ENCODE measurements at regions not wholly inside any gene's neighbourhood (a gene's known extent, or its start where the extent isn't known, plus 50 kb on each side); places are given as distances from the start of the nearest gene placed in this dataset.
"Not testable (repeated sequence)": the region's sequence is repeated elsewhere in the genome, so short reads cannot be mapped to it uniquely, and the experiment has no call there.

- DNase-seq: not testable (repeated sequence)
These were observed 334.0 kb upstream of the HTR1E start for GRCh38 chr6:86603364-86603763.

- not testable (repeated sequence) for DNase-seq
These were observed 335.2 kb upstream of the HTR1E start for GRCh38 chr6:86602093-86602492.

DNA sequence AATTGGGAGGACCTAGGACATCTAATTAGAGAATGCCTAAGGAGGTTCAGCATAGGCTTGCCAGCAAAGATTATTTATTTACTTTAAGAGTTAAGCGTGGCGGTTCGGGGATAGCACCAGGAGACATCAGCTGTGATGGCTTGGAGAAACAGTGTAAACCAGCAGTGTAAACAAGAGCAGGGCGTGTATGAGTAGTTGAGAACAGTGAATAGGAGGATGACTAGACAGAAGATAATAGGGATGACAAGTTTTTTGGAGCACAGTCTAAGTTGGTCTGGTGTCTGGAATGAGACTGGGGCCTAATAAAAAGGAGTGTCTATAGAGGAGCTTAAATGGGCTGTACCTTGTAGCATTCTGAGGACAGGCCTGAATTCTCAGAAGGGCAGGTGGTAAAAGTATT, 338.4 kb upstream of the HTR1E start:
- DNase-seq: not testable (repeated sequence)

- no peak for DNase-seq
These were observed 341.7 kb upstream of the HTR1E start for GRCh38 chr6:86595641-86596040.

DNA sequence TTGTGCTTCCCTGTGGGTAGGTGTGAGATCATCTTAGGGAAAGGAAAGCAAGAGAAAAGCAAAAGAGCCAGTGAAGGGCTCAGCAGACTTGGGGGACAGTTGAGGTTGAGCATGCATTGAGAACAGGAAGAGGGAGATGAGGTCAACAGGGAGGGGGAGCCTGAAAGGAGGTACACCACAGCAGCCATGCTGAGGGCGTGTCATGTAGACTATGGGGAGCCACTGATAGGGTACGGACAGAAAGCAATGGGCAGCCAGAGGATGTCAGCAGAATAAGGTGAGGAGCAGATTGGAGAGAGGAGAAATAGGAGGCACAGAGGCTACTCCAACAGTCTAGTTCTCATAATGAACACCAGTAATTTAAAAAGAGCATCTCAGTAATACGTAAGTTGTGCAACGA, 351.1 kb upstream of the HTR1E start:
- DNase-seq: no peak

DNA sequence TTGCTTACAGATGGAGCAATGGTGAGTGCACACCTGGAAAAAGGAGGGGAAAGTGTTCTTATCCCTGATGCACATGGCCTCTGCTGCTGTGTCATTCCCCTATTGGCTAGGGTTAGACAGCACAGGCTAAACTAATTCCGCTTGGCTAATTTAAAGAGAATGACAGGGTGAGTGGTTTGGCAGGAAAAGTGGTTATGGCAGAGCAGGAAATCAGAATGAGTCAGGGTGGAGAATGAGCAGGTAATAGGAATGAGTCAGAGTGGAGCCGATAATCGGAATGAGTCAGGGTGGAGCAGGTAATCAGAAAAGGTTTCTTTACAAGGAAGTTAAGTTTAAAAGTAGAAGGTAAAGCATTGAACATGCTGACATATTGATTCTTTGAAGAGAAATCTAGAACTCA, 355.5 kb upstream of the HTR1E start:
- no peak for DNase-seq

DNA sequence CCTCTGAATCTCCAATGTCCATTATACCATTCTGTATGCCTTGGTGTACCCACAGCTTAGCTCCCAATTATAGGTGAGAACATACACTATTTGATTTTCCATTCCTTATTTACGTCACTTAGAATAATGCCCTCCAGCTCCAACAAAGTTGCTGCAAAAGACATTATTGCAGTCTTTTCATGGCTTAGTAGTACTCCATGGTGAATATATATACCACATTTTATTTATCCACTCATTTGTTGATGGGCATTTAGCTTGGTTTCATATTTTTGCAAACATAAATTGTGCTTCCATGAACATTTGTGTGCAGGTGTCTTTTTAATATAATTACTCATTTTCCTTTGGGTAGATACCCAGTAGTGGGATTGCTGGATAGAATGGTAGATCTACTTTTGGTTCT, 374.1 kb upstream of the HTR1E start:
- no peak for DNase-seq

DNA sequence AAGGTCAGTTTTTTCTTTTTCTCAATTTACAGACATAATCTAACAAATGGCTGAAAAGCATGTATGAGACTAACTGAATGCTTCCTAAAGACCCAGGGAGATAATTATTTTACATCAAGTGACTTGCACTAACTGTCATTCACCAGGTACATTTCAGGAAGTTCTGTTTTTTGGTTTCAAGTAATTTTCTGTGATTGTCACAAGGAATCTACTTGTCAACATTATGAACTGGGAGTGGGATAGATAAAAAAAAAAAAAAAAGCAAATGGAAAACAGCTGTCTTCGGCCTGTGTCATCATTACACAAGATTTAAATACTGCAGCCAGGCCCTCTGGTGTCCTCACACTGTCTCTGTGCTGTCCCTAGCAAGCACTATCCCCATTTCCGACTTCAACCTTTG, 379.0 kb upstream of the HTR1E start:
- DNase-seq: no peak

- DNase-seq: no peak
These were observed 400.0 kb upstream of the HTR1E start for GRCh38 chr6:86537292-86537861.

DNA sequence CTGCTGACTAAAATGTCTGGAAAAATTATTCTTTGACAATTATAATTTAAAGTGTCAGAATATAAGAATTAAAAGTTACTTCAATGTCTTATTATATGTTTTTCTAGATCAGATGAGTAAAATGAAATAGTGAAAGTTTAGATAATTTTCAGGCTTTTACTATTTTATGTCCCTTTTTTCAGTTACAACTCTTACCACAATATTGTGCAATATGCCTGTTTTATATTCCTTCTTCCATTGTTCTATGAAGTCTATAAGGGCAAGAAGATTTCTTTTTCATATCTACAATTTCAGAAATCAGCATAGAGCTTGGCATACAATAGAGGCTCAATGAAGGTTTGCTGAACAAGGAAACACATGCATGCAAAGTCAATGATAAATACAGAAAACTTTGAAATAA, 401.2 kb upstream of the HTR1E start:
- DNase-seq: no peak

- no peak for DNase-seq
These were observed 402.2 kb upstream of the HTR1E start for GRCh38 chr6:86535100-86535499.

DNA sequence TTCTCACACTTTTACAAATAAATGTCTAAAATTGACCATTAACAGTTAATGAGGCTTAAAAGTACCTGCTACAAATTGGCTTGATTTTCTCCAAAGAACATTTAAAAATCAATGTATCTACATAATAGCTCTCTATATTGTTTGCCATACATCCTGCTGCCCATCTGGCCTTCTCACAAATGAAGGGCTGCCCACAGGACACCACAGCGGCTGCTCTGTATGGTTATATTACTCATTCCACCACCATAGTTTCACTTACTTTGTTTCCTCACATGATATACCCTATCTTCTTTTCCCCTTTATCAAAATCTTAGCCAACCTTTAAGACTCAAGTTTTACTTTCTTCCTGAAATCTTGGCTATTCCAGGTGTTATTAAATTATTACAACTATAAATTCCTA, 407.7 kb upstream of the HTR1E start:
- DNase-seq: no peak

DNA sequence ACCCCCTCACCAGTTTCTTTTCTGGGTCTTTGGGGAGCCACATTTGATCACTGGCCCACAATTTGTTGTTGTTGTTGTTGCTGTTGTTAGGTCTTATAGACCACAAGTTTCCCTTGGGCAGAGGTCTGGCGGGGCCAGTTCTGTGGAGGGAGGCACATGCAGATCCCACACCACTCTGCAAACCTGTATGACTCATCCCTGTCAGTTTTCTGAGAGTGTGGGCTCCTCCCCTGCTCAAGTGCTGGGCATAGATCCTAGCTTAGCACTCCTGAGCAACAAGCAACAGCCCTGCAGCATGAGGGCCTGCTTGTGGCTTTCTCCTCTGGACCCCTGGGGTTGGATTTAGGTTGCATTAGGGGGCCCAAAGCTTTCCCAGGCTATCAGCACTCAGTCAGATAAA, 411.1 kb upstream of the HTR1E start:
- DNase-seq: no peak

DNA sequence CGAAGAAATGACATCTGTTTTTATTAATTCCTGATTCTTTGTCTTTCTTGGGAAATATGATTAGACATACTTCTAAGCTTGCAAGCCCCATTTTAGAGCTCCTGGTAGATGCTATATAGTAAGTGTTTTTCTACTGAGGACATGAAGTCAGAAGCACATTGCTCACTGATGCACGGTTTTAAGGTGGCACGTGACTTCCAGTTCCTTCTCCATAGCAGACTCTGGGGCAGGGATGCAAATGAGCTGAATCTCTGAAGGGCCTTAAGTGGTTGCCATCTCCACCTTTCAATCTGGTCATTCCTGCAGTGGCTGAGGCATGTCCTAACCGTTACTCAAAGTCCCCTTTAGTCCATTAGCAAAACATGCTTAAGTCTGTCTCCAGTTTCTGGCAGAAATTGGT, 421.2 kb upstream of the HTR1E start:
- no peak for DNase-seq

DNA sequence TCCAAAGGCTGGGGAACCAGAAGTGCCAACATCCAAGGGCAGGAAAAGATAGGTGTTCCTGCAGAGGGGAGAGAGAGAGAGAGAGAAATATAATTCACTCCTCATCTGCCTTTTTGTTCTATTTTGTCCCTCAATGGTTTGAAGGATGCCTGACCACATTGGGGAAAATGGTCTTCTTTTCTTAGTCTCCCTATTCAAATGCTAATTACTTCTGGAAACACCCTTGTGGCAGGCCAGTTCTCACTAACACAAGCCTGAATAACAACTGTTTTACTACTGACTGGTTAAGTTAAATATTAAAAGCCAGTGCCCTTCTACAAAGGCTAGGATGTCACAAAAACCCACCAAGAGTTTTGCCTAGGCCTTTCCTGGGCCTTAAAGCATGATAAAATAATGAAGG, 425.4 kb upstream of the HTR1E start:
- DNase-seq: no peak

- no peak for DNase-seq
These were observed 429.1 kb upstream of the HTR1E start for GRCh38 chr6:86508230-86508629.

DNA sequence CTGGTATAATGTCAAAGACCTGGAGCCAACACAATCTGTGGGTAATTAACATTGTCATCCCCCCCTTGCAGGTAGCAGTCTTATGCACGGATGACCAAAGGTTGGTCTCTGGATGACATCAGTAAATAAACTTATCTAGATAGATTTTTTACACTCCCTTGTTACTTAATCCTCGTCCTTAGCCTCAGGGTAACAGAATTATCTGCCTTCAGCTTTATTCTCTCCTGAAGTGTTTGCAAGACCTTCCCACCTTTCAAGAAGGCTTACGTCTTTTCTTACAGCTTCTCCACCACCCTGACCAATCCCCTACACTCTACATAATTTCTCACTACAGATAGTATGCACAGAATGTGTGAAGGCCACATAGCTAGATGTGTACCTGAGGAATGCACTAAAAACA, 434.8 kb upstream of the HTR1E start:
- no peak for DNase-seq

- DNase-seq: no peak
These were observed 437.3 kb upstream of the HTR1E start for GRCh38 chr6:86500035-86500434.

DNA sequence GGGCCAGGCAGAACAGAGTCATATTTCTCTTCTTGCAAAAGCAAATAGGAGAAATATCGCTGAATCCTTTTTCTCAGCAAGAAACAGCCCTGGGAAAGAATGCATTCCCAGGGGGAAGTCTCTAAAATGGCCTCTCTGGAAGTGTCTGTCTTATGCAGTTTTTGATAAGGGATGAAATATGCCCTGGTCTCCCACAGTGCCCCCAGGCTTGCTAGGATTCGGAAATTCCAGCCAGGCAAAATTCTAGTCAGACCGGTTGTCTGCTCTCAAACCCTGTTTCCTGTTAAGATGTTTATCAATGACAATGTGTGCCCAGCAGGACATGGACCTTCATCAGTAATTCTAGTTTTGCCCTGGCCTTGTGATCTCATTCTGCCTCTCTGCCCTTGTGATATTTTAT, 448.3 kb upstream of the HTR1E start:
- DNase-seq: not testable (repeated sequence)

DNA sequence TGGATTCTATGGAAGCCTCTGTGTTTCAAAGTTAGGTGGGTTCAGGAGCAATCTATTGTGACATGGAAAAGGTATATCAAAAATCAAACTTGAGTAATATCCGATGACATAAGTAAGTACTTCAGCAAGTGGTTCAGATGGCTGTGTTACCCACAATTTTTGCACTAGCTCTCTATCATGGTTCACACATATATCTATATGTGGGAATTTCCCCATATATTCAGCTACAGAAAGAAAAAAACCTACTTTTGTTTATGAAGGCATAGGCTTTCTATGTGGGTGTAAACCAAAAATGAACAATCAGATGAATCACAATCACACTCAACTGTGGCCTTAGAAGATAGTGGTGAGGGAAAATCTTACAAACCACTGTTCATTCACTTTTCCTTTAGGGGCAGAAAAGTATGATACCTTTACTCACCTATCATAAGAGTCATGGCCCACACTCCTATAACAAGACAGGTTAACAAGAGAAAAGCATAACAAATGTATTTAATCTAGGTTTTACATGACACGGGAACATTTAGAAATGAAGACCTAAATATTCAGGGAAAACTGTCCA, 449.6 kb upstream of the HTR1E start:
- DNase-seq: no peak

DNA sequence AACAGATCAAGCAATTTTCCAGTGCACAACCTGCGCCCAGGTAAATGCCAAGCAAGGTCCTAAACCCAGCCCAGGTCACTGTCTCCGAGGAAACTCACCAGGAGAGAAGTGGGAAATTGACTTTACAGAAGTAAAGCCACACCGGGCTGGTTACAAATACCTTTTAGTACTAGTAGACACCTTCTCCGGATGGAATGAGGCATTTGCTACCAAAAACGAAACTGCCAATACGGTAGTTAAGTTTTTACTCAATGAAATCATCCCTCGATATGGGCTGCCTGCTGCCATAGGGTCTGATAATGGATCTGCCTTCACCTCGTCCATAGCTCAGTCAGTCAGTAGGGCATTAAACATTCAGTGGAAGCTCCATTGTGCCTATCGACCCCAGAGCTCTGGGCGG, 459.0 kb upstream of the HTR1E start:
- DNase-seq: not testable (repeated sequence)

GRCh38 chr6:86477500-86478148, 459.7 kb upstream of the HTR1E start:
- no peak for DNase-seq

GRCh38 chr6:86476311-86476710, 461.0 kb upstream of the HTR1E start:
- DNase-seq: no peak

DNA sequence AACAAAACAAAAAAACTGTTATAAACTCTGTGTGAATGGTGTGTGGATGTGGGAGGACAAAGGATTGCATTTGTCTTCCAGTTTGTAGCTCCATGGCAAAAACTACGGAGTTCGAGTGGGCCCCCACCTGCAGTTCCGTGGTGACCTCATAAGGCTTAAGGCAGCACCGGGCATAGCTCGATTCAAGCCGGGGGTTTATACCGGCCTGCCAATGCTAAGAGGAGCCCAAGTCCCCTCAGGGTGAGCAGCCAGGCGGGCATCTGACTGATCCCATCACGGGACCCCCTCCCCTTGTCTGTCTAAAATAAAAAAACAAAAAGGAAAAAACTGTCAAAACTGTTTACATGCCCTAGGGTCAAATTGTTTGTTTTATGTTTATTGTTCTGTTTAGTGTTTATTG, 463.2 kb upstream of the HTR1E start:
- DNase-seq: no peak

- no peak for DNase-seq
These were observed 465.5 kb upstream of the HTR1E start for GRCh38 chr6:86471791-86472190.
